ENCODE measurements at regions not wholly inside any gene's neighbourhood (a gene's known extent, or its start where the extent isn't known, plus 50 kb on each side); places are given as distances from the start of the nearest gene placed in this dataset.
"Not testable (repeated sequence)": the region's sequence is repeated elsewhere in the genome, so short reads cannot be mapped to it uniquely, and the experiment has no call there.

DNA sequence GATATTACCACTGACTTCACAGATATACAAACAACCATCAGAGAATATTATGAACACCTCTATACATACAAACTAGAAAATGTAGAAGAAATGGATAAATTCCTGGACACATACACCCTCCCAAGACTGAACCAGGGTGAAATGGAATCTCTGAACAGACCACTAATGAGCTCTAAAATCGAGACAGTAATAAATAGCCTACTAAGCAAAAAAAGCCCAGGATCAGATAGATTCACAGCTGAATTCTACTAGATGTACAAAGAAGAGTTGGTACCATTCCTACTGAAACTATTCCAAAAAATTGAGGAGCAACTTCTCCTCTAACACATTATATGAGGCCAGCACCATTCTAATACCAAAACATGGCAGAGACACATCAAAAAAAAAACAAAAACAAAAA is 837.7 kb downstream of the FSCB start:
- no peak for DNase-seq

DNA sequence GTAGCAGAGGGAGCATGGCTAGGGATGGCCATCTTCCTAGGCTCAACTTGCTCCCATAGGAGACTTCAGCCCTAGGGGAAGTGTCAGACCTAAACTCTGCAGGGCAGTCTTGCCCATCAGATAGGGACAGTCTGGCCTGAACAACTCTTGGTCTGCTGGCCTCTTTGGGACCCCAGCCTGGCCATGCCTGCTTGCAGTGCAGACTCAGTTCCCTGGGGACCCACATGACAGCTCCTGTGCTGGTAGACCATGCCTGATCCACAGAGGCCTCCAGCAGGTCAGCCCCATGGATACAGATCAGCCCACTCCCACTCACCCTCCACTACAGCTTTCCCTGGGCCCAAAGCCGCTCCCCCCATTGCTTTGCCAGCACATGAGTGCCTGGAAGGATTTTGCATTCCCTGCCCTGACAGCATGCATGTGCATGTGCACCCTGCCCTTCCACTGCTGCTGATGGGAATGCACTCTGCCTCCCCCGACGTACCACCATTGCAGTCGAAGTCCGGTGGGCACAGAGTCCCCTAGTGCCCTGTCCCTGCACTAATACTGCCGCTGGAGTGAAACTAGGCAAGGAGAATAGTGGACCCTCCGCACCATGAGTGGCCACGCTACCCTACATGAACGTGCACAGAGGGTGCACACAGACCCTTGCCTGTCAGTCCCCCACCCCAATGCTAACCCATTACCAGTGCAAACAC is 841.4 kb downstream of the FSCB start:
- no peak for DNase-seq

DNA sequence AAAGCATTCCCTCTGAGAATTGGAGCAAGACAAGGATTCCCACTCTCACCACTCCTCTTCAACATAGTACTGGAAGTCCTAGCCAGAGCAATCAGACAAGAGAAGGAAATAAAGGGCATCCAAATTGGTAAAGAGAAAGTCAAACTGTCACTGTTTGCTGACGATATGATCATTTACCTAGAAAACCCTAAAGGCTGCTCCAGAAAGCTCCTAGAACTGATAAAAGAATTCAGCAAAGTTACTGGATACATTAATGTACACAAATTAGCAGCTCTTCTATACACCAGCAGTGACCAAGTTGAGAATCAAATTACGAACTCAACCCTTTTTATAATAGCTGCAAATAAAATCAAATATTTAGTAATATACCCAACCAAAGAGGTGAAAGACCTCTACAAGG is 851.9 kb downstream of the FSCB start:
- DNase-seq: not testable (repeated sequence)

DNA sequence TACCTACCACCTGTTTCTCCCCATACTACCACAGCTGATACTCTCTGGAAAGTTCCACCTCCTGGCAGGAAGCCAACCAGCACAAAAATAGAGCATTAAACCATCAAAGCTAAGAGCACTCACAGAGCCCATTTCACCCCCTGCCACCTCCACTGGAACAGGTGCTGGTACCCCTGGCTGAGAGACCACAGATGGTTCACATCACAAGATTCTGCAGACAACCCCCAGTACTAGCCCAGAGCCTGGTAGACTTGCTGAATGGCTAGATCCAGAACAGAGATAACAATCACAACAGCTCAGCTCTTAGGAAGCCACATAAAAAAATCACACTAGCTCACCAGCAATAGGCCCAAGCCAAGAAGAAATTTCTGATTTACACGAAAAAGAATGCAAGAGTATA is 855.2 kb downstream of the FSCB start:
- DNase-seq: no peak

DNA sequence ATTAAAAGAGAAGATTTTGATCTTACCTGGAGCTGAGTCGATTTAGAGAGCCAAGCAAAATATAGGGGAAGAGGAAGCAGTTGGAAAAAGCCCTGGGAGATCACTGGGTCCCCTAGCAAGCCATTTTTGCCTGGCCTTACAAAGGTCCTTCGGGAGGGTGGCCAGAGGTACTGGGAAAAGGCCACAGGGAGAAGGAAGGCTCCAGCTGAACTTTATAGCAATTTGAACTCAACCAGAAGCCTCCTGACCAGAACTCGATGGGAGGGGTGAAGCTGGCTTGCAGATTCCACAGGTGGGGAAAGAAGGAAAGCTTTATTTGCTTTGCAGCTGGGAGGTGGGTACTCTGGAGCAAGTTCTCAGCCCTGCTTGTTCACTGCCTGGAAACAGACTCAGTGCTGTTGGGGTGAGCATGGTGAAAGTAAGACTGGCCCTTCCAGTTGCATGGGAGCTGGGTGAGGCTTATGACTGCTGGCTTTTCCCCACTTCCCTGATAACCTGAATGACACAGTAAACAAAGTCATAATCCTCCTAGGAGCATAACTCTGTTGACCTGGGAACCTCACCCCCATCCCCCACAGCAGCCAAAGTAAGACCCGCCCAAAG is 855.8 kb downstream of the FSCB start:
- DNase-seq: peak; percentile 24

DNA sequence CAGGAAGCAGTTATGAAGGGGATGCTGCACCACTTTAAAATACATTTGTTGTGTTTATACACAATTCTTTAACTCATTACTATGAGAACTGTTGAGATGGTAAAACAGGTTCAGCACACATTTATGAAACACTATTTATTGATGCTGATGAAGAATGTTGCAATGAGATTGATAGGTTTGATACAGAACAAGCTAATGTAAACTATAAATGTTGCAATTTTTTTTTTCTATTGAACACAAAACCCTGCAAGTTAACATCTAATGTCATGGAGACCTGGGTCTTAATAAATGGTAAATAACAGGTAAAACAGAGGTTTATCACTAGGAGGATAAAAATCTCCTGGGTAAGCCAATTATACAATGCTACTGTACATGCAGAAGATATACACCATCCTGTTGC is 857.6 kb downstream of the FSCB start:
- no peak for DNase-seq

DNA sequence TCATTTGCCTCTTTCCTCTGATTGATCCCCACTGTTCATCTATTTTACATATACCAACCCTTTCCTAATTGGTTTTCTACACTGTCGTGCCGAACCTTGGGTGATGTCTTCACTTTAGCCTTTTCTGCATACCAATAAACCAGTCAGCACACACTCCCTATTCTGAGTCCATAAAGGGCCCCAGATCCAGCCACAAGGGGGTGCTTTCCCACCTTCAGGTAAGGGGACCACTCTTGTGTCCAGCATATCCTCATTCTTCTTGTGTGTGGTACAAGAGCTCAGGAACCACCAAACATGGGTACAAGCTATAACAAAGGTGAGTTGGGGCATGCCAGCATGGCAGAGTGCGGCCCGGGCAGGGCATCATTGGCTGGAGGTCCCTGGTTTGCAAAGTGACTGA is 859.8 kb downstream of the FSCB start:
- no peak for DNase-seq

DNA sequence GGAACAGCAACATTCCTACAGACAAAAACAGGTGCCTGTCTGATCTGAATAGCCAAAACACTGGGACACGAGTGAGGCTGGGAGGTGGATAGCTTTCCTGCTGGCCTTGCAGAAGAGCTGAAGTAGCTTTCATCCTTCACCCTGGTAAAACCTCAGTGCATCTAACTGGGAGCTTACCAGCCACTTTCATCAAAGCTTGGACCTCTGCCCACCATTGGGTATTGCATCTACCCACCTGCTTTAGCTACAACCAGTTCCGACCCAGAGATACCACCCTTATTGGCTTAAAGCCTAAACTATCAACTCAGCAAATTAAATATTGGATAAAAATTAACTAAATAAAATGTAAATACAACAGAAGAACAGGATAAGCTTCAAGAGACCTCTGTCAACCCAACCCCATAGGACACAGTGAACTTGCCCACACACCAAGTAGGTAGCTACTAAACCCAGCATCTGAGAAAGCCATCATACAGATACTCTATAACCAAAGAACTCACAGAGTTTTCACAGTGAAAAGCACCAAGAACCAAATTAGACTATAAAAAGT is 866.3 kb downstream of the FSCB start:
- DNase-seq: no peak

DNA sequence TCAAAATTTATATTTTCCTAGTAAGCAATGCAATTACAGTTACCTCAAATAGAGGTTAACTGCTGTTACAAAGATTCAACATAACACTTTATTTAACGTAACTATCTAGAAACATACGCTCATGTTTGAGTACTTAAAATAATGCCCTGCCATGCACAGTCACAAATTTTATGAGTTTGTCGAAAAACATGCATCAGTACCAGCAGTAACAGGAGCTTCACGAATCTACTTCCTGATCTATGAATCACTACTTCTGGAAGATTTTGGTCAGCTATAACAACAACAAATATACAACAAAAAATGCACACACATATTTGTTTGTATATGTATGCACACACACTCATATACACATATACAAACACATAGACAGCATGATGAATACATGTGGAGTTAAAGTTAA is 881.8 kb downstream of the FSCB start:
- DNase-seq: no peak

DNA sequence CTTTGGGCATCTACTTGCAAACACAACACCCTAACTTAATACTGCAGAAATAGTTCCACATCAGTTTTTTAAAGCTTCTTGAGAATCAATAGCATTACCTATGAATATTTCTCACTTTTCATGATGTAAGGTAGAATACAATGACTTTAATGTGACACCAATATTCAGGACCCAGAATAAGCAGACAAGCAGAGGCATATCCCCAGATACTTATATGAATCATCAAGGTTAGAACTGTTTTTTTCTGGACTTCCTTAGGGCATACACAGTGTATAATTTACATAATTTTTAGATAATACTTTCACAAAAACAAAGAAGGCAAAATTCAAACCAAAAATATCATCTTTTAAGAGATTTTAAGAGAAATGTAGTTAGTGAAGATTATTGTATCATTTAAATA is 885.8 kb downstream of the FSCB start:
- no peak for DNase-seq

DNA sequence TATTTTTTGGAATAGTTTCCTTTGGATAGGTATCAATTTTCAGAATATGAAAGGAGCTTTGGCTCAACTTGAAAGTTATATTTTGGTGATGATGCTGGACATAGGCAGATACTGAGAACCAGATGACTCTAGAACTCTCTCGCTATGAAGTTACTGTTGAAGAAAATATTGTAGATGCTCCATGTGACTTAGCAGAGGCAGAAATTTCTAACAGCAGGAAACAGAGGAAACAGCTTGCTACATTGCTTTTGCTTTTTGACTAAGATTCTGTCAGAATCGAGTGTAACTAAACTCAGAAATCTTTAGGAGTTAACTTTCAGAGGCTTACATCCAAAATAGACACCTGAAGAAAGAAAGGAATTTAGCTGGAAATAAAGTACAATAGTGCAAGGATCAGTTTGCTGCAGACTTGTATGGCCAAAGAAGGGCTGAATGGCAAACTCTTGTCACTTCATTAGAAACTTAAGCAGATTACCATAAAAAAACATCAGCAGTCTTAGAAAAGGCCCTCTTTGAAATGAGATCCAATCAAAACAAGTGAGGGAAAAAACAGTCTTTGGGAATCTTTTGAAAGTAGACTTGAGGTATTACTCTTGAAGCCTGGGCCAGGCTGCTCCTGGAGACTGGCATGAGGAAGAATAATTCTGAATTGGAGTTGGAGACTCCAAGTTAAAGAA is 911.8 kb downstream of the FSCB start:
- DNase-seq: no peak

DNA sequence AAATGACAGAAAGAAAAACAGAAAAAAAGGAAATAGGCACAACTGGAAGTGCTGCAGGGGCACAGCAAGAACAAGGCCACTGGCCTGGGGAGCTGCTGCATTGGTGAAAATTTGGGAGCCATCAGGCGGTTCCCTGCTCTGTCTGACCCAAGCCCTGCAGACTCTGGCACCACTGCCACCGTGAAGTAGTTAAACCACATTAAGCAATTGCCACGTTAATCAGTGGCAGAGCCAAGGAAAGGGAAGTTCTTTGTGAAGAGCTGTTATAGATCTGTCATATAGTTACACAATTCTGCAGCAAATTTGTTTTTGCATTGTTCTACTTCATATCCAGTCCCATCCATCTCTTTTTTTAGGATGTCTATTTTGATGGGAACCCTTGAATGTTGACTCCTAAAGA is 915.3 kb downstream of the FSCB start:
- peak; percentile 30 for DNase-seq

DNA sequence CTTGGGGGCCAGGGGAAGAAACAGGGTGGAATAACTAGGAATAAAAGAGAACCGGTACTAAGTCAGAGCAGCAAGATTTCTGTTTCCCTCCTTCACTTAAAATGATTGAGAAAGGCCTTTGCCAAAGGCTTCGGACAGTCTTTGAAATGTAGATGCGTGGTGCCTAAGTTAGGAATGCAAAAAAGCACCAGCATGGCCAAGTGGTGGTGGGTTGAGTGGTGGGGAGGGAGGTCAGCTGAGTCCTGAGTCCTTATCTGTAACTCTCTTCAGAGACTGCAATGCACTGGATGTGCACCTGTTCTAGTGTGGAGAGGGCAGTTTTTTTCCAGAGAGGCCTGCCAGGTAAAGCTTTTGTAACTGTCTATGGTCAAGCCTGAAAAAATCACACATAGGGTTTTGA is 919.9 kb downstream of the FSCB start:
- DNase-seq: no peak

DNA sequence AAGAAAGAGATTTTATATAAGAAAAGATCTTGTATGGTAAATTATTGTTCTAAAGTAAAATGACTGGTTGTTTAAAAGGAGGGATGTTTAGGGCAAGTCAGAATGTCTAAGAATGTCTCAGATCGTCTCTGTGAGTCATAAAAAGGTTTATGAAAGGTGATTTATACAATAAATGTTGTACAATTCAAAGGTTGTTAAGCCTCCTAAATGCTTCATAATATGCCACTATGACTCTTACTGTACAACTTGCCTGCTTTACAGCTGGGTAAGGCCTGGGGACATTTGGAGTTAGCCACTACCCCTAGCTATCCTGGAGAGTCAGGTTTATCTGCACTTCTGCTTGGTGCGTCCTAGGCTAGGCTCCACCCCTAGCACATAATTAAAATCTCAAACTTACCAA is 927.4 kb downstream of the FSCB start:
- DNase-seq: no peak

DNA sequence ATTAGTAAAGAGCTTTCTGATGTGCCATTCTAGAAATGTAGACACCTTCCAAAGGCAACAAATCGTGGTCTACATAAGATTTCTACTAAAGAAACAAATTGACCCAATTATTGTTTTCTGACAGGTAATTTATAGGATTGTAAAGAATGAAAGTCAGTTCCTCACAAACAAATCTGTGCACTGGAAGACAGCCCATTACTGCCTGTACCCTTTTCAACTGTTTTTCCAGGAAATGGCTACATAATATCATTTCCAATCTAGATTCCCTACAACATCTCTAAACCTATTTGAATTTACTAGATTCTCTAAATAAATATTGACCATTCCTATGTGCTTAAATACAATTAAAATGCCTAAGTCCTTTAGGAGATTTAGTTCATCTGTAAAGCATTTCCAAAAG is 939.1 kb downstream of the FSCB start:
- DNase-seq: no peak

DNA sequence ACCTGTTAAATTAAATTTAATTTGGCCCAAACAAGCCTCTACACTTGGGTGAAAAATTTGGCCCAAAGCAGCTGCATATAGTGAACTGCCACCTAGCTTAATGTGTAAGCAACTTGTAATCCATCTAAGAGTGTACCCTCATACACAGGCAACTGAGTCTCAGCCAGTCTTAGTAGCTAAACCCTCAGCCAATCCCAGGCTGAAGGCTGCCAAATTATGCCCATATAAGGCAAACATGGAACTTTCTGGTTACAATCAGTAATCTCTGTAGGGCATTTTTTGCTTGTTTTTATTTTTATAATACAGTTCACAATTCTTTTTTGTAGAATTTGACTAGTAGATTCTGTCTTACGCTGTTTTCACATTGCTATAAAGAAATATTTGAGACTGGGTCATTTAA is 958.7 kb downstream of the FSCB start:
- DNase-seq: no peak

DNA sequence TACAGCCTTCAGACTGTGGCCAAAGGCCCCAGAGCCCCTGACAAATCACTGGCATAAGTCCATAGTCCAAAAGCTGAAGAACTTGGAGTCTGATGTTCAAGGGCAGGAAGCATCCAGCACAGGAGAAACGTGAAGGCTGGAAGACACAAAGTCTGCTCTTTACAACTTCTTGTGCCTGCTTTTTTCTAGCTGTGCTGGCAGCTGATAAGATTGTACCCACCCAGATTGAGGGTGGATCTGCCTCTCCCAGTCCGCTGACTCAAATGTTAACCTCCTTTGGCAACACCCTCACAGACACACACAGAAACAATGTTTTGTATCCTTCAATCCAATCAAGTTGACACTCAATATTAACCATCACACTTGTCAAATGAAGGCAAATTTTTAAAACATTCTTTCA is 959.5 kb downstream of the FSCB start:
- peak; percentile 60 for DNase-seq

DNA sequence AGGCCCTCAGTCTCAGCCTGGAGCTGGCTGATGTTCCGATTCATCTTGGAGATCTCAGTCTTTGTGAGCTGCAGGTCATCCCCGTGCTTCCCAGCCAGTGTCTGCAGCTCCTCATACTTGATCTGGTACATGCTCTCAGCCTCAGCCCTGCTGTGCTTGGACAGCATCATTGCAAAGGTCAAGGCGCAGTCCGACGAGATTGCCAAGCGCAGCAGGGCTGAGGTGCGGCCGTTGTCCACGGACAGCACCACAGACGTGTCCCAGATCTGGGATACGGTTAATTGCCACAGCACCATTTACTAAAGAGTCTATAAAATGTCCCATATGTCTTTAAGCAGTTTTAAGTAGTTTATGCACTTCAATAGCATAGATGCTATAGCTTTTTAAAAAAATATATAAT is 965.7 kb downstream of the FSCB start:
- DNase-seq: no peak

DNA sequence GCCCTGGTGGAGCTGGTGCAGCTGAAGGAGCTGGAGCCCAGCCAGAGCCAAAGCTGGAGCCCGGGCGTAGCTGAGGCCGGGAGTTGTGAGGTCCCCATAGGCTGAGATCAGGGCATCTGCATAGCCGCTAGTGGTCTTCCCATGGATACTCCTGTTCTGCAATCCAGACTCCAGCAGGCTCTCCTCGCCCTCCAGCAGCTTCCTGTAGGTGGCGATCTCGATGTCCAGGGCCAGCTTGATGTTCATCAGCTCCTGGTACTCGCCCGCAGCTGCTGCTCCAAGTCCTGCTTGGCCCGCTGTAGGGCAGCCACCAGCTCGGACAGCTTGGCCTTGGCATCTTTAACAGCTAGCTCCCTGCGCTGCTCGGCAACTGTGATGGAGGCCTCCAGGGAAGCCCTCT is 966.1 kb downstream of the FSCB start:
- DNase-seq: no peak

DNA sequence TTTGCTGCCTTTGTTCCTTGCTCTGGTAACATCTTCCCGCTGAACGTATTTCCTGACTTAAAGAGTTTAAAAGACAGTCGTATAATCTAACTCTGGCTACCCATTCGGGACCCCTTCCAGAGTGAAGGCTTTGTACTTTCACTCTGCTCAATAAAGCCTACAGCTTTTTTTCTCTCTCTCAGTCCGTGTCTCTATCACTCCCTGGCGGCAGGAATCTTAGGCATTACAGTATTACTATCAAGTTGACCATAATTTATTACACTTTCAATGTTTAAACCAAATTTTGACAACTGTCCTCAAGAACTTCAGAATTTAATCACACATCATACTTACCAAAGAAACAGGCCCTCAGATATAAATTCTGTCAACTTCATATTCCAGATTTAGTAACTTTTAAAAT is 967.9 kb downstream of the FSCB start:
- peak; percentile 49 for DNase-seq

DNA sequence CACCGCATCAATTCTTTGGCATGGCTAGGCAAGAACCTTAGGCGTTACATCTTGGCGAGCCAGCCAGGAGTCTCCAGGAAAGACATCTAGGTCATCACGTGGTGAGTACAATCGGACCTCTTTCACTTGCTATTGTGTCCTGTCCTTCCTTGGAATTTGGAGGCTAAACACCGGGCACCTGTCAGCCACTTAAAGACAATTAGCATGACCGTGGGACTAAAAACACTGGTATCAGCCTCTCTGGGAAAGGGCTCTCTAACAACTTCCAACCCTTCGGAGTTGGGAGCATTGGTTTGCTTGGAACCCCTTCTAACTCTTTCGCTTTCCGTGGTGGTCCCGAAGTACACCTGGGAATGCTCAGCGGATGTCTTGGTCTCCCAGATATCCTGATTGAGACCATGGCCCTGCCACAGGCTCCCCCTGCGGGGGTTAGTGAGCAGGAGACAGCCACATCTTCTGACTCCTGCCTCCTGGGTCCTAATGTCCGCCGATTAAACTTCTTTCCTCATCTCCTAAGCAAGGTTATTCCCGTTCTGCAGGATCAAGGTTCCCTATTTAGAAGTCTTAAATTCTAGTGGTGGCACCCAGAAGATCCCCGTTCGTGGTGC is 971.7 kb downstream of the FSCB start:
- DNase-seq: no peak

DNA sequence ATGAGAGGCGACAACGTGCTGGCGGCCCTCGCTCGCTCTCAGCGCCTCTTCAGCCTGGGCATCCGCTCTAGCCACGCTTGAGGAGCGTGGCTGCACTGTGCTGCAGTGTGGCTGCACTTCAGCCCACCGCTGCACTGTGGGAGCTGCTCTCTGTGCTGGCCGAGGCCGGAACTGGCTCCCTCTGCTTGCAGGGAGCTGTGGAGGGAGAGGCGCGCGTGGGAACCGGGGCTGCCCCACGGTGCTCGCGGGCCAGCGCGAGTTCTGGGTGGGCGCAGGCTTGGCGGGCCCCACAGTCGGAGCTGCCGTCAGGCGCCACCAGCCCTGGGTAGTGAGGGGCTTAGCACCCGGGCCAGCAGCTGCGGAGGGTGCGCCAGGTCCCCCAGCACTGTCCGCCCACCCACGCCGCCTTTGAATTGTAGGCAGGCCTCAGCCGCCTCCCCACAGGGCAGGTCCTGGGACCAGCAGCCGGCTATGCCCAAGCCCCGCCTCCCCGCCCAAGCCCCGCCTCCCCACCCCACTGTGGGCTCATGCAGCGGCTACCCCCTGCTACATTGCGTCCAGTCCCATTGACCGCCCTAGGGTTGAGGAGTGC is 974.2 kb downstream of the FSCB start:
- no peak for DNase-seq

DNA sequence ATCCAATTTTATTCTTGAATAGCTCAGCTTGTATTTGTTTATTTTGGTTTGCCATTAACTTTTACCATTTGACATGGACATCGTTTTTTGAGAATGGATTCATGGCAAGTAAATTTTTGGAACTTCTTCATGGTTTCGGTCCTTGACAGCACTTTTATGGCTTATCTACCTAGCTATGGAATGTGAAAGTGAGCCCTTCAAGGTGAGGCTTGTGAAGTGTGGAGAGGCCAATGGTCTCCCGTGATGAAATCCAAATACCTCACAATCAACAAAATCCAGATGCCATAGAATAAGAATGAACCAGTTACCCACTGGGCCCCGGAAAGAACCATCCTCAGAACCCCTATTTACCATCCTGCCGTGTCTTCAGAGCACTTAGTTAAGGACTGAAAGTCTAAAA is 978.8 kb downstream of the FSCB start:
- no peak for DNase-seq

DNA sequence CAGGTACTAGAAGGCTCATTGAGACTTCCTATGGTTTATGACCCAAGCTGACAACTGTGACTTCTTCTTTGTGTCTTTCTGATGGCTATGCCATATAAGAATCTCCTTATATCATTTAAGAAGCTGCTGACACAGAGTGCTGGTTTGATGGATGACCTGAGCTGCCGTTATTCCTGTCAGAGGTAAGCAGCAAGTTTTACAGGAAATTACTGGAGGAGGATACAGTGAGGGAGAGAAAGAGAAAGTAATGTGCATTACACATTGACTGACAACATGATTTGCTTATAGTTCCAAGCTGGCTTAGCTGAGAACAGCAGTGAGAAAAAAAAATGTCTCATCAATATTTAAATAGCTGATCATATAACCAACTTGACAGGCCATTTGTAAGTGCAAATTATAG is 981.4 kb downstream of the FSCB start:
- DNase-seq: peak; percentile 9
